Activated CD8-positive, alpha-beta memory T cell treated with anti-CD3 and anti-CD28 coated beads for 36 hours (primary cell): ENCODE measurements at regions not wholly inside any gene's neighbourhood (a gene's known extent, or its start where the extent isn't known, plus 50 kb on each side); places are given as distances from the start of the nearest gene placed in this dataset.

Experiments
- CTCF ChIA-PET: fragments of 350-600 bp; sonication (Branson Sonifier 250); formaldehyde crosslinking; loops from one replicate; lab custom pipeline; 2021; ENCODE audit warnings: antibody characterized with exemption; lab: Charles Lee
- POLR2A ChIA-PET: fragments of 350-600 bp; sonication (Branson Sonifier 250); formaldehyde crosslinking; loops from one replicate; lab custom pipeline; 2021; ENCODE audit warnings: antibody characterized with exemption; lab: Charles Lee

DNA sequence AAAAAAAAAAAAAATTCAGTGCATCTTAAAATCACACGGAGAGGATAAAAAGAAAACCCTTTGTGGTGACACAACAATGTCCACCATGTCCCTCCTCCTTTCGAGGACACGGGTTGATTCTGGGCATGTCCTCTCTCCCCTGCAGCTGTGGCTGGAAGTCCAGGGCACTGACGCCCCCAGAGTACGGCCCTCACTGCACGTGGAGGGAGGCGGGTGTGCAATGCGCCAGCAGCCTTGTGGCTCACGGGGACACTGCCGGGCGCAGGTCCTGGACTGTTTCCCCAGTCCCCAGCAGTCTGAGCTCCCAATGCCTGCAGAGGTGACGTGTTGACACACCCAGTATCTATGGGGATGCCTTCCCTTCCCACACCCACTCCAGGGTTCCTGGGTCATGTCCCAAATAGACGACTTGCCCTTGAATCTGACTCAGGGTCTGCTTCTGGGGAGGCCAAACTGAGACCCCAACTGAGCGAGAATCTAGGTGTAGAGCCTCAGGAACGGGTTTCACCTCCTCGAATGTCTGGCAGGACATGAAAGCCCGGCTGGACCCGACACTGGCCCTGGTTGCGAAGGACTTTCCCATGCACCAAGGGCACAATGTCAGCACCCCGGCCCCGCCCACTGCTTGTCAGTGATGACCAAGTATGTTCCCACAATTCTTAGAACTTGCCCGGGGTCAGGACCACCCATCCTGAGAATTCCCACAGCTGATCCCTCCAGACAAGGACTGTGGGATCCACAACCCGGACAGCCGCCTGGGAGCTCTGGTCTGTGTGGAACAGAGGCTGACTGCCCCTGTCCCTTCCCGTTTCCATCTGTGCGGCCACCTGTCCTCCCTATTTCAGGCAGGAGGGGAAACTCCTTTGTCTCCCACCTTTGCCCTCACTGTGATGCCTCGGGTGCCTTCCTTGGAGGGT lies 425.1 kb upstream of the SULF2 start:
- CTCF ChIA-PET = no interaction called here
- POLR2A ChIA-PET = no interaction called here

GRCh38 chr20:48209102-48209501 lies 423.8 kb upstream of the SULF2 start:
- ChIA-PET CTCF (no interaction called here), POLR2A (no interaction called here)

GRCh38 chr20:48208176-48208575 lies 422.9 kb upstream of the SULF2 start:
- POLR2A ChIA-PET = no interaction called here
- CTCF ChIA-PET = no interaction called here

DNA sequence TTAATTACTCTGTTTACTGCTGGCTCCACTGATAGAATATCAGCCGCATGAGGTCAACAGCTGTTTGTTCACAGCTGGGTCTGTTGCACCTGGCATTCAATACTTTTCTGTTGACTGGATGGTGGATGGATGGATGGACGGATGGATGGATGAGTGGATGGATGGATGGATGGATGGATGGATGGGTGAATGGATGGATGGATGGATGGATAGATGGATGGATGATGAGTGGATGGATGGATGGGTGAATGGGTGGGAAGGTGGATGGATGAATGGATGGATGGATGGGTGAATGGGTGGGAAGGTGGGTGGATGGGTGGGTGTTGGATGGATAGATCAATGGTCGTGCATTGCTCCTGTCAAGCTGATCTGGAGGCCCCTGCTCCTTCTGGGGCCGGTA lies 422.2 kb upstream of the SULF2 start:
- CTCF ChIA-PET = no interaction called here
- POLR2A ChIA-PET = no interaction called here

DNA sequence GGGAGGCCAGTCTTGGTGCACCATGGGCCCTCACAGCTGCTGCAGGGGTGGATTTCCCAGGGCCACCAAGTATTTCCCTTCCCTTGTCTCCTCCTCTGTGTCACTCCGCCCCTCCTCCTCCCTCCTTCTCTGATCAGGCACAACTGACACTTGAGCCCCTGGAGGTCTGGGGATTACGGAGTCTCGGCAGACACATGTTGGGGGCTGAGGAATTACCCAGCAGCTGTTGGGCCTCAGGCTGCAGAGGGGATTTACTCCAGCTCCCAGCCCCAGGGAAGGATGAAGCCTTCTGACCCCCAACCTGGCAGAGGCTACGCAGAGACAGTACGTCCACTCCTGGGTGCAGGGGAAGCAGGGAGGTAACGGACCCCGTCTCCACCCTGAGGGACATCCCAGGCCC lies 420.5 kb upstream of the SULF2 start:
- POLR2A ChIA-PET = no interaction called here
- CTCF ChIA-PET = no interaction called here

- POLR2A ChIA-PET = no interaction called here
- CTCF ChIA-PET = no interaction called here
These were observed 420.1 kb upstream of the SULF2 start for GRCh38 chr20:48205281-48205782.

DNA sequence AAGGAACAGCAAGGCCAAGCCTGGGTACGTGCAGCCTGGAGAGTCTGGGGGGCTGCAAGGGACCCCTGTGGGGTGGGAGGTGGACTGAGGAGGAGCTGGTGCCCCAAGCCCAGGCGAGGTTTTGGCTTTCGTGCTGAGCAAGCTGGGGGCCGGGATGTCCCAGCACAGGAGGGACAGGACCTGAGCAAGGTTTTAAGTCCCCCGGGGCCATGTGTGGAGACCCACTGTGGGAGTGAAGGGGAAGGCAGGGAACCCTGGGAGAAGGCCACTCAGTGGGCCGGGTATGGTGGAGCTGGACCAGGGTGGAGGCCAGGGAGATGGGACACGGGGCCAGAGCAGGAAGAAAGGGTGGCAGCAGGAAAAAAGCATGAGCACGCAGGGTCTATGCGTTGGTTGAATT lies 419.2 kb upstream of the SULF2 start:
- CTCF ChIA-PET = no interaction called here
- POLR2A ChIA-PET = no interaction called here

DNA sequence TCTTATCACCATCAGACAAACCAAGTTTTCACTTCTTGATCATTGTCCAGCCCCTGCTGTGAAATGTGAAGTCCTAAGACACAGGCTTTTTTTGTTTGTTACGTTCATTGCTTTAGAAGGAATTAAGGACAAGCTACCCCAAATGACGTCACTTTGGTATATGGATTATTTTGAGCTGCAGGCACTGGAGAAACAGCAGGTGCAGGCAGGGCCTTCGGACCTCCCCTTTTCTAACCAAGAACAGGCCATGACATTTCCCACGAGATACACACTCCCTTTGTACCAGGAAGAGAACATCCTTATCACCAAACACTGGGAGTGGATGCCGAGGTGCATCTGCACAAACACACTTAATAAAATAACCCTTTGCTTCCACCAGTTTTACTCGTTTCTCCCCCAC lies 418.0 kb upstream of the SULF2 start:
- ChIA-PET POLR2A (no interaction called here), CTCF (no interaction called here)

DNA sequence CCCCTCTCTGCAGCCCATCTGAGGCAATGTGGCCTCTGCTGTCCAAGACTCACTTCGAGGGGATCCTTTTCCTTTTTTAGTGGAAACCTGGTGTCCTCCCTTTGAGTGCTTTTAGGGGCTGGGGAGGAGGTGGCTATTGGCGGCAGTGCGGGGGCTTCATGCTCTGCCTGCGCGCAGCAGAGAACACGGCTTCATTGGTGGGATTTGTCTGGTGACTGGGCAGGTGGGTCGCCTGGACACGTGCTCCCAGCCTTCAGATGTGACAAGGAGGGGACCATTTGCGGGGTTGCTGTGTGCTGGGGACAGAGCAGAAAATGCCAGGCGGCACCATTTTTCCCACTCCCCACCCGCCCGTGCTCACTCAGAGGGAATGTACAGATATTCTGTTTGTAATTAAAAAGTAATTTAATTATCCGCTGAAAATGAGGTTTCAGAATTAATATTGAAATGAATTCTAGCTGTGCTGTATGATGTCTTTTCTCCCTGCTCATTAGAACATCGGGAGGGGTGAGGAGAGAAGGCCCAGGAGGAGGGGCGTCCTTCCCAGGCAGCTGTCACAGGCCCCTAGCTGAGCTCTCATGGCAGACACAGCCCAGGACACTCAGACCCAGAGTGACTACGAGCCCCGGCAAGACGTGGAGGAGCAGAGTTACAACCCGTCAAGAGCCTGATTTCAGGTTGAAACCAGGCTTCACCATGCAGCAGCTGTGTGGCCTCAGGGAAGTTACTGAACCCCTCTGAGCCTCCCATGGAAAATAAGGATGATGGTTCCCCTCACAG lies 417.2 kb upstream of the SULF2 start:
- POLR2A ChIA-PET = no interaction called here
- CTCF ChIA-PET = no interaction called here

- ChIA-PET POLR2A (no interaction called here), CTCF (no interaction called here)
These were observed 416.6 kb upstream of the SULF2 start for GRCh38 chr20:48201885-48202284.

GRCh38 chr20:48201188-48201587 lies 415.9 kb upstream of the SULF2 start:
- ChIA-PET POLR2A (no interaction called here), CTCF (no interaction called here)

- CTCF ChIA-PET = no interaction called here
These were observed 413.7 kb upstream of the SULF2 start for GRCh38 chr20:48198929-48199451.

GRCh38 chr20:48197066-48197465 lies 411.8 kb upstream of the SULF2 start:
- CTCF ChIA-PET = no interaction called here
- POLR2A ChIA-PET = no interaction called here

More at GRCh38 chr20:48198929-48199451, 413.7 kb upstream of the SULF2 start:
- POLR2A ChIA-PET = no interaction called here

DNA sequence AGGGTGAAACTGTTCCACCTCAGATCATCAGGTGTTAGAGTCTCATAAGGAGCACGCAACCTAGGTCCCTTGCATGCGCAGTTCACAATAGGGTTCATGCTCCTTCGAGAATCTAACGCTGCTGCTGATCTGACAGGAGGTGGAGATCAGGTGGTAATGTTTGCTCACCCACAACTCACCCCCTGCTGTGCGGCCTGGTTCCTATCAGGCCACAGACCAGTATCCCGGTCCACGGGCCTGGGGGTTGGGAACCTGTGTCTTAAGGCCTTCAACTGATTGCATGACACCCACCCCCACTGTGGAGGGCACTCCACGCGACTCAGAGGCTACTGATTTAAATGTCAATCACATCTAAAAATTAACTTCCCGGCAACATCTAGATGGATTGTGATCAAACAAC lies 411.2 kb upstream of the SULF2 start:
- CTCF ChIA-PET = no interaction called here
- POLR2A ChIA-PET = no interaction called here

- ChIA-PET CTCF (no interaction called here), POLR2A (no interaction called here)
These were observed 410.7 kb upstream of the SULF2 start for GRCh38 chr20:48196001-48196400.

DNA sequence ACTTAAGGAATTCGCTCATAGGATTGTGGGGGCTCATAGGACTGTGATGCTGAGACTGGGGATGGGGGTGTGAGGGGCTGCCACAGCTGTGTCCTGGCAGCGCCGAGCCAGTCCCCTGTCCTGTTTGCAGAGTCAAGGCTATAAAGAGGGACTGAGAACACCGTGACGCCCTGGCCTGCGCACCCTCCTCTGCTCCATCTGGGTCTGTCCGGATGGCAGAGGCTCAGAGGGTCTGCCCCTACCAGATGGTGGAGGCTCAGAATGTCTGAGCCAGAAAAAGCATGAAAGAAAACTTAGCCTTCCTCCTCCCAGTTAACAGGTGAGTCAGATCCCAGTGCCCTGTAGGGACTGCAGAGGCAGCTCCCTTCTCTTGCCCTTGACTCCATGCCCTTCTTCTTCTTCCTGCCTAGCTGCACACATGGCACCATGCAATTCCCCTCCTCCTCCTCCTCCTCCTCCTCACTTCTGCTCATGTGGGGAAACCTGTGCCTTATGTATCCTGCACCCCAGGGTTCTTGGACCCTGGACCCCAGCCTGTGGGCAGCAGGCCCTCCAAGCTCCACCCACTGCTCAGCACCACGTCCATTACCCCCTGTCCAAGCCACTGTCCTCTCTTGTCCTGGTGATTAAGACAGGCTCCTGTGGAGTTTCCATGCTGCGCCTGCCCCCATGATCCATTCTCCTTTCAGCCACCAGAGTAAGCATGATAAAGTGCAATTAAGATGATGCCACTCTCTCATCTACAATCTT lies 410.0 kb upstream of the SULF2 start:
- POLR2A ChIA-PET = no interaction called here
- CTCF ChIA-PET = no interaction called here

GRCh38 chr20:48194583-48194982 lies 409.3 kb upstream of the SULF2 start:
- POLR2A ChIA-PET = no interaction called here
- CTCF ChIA-PET = interaction anchor here (1.0 kb wide), 1 partner anchor 103 kb away, joined by 3 read pairs; no protein-coding TSS in a partner anchor

DNA sequence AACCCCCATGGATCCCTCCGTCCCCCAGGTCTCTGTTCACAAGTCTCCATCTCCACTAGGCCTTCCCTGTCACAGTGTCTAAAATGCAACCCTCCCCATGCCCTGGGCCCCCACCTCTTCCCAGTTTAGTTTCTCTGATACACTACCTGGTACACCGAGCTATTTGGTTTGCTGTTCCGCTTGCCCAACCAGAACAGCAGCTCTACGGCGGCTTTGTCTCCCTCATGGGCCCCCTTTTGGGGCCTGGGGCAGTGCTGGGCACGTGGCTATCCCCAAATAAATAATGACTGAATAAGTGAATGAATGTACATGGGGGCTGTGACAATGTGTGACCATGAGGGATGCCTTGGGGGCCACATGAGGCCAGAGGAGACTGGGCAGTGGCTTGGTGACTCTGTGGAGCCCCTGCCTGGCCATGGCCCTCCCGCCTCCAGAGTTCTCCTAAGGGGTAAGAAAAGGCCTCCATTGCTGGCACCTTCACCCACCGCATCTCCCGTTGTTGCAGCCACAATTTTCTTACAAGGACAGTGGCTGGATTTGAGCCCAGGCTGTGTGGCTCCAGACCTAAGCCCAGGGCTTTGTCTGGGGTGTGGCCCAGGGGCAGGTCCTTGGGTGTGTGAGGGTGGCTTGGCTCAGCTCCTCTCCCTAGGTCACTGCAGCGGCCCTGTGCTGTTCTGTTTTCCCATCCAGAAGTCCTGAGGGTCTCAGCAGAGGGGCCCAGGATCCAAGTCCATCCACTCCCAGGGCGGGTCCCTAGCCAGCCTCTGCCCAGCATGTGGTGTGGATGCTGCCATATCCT lies 408.5 kb upstream of the SULF2 start:
- ChIA-PET CTCF (interaction anchor here (1.0 kb wide), 1 partner anchor 102 kb away, joined by 3 read pairs; no protein-coding TSS in a partner anchor), POLR2A (no interaction called here)

DNA sequence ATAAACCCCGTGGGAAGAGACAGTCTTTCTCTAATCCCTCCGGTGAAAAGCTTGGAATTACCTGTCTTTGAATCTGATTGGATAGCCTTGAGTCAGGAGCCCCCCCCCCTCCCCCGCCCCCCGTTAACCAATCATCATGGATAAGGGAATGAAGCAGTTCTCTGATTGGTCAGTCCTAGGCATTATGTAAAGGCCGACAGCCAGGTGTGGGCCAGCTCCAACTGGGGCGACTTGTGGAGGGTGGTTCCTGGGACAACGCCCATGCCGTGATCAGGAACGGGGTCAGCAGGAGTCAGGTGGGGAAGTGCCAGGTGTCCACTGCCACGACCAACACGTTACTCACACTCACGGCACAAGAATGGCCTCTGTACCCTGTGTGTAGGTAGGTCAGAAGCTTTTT lies 406.8 kb upstream of the SULF2 start:
- ChIA-PET POLR2A (no interaction called here), CTCF (no interaction called here)
